Liver (tissue), 3 donors: ENCODE measurements at regions not wholly inside any gene's neighbourhood (a gene's known extent, or its start where the extent isn't known, plus 50 kb on each side); places are given as distances from the start of the nearest gene placed in this dataset.
A peak's percentile ranks its signal among the peaks of the same experiment; 100 is the strongest.

Source experiments
- ATF3 ChIP-seq: IDR thresholded peaks from 2 replicates; pipeline ENCODE4 v1.6.1; 2016; ENCODE audit warnings: antibody characterized with exemption
- CTCF ChIP-seq: fragments of 150-350 bp; IDR thresholded peaks from 2 replicates; pipeline ENCODE4 v1.5.1; 2017; ENCODE audit warnings: improper control_type of control experiment, low read depth, low read length; ENCODE audit not compliant: missing input control
- EGR1 ChIP-seq, 2 donors: IDR thresholded peaks; 2 replicates each; pipeline ENCODE4 v1.6.1; 2016 to 2018; ENCODE audit warnings: antibody characterized with exemption in 2 of 2, low read depth in 2 of 2
- FOXA1 ChIP-seq: IDR thresholded peaks from 2 replicates; pipeline ENCODE4 v1.6.1; 2016; ENCODE audit warnings: antibody characterized with exemption
- HNF4A ChIP-seq, 2 donors: conservative IDR thresholded peaks; 2 replicates each; pipeline ENCODE4 v1.6.1; 2016; ENCODE audit warnings: antibody characterized with exemption in 2 of 2, mild to moderate bottlenecking in 2 of 2
- JUND ChIP-seq, 2 donors: IDR thresholded peaks; 2 replicates each; pipeline ENCODE4 v1.6.1; 2016; ENCODE audit warnings: antibody characterized with exemption in 2 of 2
- MAX ChIP-seq: IDR thresholded peaks from 2 replicates; pipeline ENCODE4 v1.6.1; 2016; ENCODE audit warnings: antibody characterized with exemption
- RAD21 ChIP-seq, 2 donors: IDR thresholded peaks; 2 replicates each; pipeline ENCODE4 v1.6.1; 2016; ENCODE audit warnings: antibody characterized with exemption in 2 of 2, mild to moderate bottlenecking in 2 of 2
- REST ChIP-seq: IDR thresholded peaks from 2 replicates; pipeline ENCODE4 v1.6.1; 2016; ENCODE audit warnings: antibody characterized with exemption, mild to moderate bottlenecking
- RXRA ChIP-seq, 2 donors: IDR thresholded peaks; 2 replicates each; pipeline ENCODE4 v1.6.1; 2017 to 2018; ENCODE audit warnings: antibody characterized with exemption in 2 of 2, mild to moderate bottlenecking in 1 of 2
- SP1 ChIP-seq: IDR thresholded peaks from 2 replicates; pipeline ENCODE4 v1.6.1; 2018; ENCODE audit warnings: antibody characterized with exemption, mild to moderate bottlenecking
- TAF1 ChIP-seq: conservative IDR thresholded peaks from 2 replicates; pipeline ENCODE4 v1.6.1; 2016; ENCODE audit warnings: antibody characterized with exemption, mild to moderate bottlenecking
- YY1 ChIP-seq: IDR thresholded peaks from 2 replicates; pipeline ENCODE4 v1.6.1; 2016; ENCODE audit warnings: antibody characterized with exemption, mild to moderate bottlenecking
- ZBTB33 ChIP-seq: IDR thresholded peaks from 2 replicates; pipeline ENCODE4 v1.6.1; 2016; ENCODE audit warnings: antibody characterized with exemption
- donor health status: healthy.
- donor health status: healthy.

- no peak for TF ChIP-seq MAX
- TF ChIP-seq CTCF: no peak
- TF ChIP-seq RAD21 (IDR thresholded peaks at IDR 0.05): no peak
- TF ChIP-seq REST: no peak
- TF ChIP-seq ATF3: no peak
- TF ChIP-seq TAF1: no peak
- peak; percentile 15 for TF ChIP-seq FOXA1
- TF ChIP-seq EGR1 (IDR thresholded peaks at IDR 0.05; ENCODE audit: low read depth in 2 of 2): no peak
- TF ChIP-seq ZBTB33: no peak
- TF ChIP-seq SP1: peak; percentile 38
- peak in 1 of 2 donors; percentile 45 for TF ChIP-seq RXRA (IDR thresholded peaks at IDR 0.05)
- peak in 1 of 2 donors; percentile 36 for TF ChIP-seq JUND (IDR thresholded peaks at IDR 0.05)
- no peak for TF ChIP-seq YY1
- peak; percentile 77 to 82 for TF ChIP-seq HNF4A (conservative IDR thresholded peaks at IDR 0.05)
These were observed 157.7 kb downstream of the LYPLAL1 start for GRCh38 chr1:219331424-219331823.
